AG20443 (cell line): ENCODE measurements at regions not wholly inside any gene's neighbourhood (a gene's known extent, or its start where the extent isn't known, plus 50 kb on each side); places are given as distances from the start of the nearest gene placed in this dataset.

Experiments
- DNase-seq: peaks from one replicate; pipeline ENCODE4 v3.0.0; 2012; ENCODE audit warnings: low spot score, mixed read lengths

DNA sequence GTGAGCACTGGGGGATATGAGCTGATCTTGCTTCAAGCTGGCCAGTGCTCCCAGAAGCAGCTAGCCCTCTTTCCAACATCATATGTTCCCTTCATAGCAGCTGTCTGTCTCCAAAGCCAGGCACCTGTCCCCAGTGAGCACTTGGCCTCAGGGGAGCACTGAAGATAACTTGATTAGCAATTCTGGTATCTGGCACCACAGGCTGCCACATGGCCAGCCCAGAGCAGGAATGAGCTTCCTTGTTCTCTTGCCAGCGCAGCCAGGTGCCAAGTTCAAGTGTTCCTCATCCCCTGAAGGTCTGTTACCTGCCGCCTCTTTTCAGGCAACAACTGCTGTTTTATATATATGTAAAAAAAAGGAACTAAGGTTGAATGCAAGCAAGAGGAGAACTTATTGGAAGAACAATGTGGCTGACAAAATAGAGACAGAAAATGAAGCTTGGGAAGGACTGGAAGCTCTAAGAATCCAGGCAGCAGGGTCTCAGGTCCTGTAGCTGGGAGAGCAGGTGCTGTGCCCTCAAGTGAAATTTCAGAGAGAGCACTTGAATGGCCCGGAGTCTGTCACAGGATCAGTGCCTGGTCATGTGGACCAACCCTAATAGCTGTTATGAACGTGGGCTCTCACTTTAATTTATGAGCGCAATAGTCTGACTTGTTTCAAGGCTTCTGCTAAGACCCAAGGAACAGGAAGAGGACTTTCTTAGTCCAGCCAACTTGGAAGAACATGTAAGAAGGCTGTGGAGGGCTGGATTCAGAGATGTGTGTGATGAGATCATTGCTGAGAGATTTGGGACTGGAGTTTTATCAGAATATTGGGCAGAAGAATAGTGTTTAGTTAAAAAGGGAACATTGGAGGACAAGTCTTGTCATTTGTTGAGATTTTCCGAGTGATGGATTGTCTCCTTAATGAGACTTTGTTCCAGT, 267.2 kb downstream of the GLRX3 start:
- DNase-seq, result no peak

DNA sequence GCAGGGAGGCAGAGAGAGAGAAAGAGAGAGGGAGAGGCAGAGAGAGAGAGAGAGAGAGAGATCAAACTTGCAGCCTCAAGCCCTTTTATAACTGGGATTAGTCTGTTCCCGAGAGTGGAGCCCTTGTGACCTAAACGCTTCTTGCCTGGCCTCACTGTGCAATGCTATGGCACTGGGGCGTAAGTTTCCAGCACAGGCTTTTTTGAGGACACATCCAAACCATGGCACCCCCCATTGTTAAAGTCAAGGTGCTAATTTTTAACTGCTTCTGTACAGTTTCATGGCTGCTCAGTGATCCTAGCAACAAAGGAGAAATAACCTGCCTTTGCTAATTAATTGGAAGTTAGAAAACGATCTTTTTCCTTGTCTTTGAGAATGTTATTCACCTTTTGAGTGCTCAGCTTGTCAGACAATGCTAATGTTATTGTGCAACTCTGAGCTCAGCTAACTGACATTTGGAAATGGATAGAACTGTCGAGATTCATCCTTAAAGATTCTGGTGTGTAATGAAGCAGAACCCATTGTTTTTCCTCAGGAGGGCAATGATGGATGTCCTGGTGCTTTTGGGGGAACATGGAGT, 268.4 kb downstream of the GLRX3 start:
- DNase-seq, result no peak

DNA sequence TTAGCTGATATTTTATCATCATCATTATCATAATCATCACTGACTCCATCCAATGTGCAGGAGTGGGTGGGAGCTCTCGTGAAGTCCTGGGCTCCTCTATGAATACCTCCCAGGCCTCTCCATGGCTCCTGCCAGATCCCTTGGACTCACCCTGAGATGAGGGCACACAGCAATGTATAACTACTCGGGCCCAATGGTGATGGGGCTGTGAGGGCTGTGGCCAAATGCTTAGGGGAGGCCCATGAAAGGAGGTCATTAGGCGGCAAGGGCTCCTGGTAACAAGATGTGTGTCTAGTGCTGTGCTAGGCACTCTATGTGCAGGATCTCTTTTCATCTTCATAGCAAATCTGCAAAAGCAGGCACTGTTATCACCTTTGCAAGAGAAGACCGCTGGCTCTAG, 270.9 kb downstream of the GLRX3 start:
- no peak for DNase-seq

GRCh38 chr10:130409331-130409730, 273.1 kb downstream of the GLRX3 start:
- no peak for DNase-seq

DNA sequence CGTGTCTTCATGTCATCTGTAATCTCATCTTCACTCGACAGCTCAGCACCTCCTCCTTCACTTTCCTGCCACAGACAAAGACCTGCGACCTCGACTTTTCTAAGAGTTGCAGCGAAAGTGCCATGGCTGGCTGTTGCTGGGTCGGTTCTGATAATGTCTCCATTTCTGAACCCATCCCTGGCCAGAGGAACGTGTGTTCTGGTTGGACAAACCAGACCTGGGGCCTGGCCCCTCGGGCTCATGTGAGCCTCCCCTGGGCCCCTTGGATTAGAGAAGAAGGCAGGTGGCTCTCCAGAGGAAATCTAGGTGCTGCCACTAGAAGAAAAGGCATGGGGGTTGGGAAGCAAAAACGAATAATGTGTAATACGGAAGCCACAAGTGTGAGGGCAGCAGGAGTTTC, 273.7 kb downstream of the GLRX3 start:
- no peak for DNase-seq

DNA sequence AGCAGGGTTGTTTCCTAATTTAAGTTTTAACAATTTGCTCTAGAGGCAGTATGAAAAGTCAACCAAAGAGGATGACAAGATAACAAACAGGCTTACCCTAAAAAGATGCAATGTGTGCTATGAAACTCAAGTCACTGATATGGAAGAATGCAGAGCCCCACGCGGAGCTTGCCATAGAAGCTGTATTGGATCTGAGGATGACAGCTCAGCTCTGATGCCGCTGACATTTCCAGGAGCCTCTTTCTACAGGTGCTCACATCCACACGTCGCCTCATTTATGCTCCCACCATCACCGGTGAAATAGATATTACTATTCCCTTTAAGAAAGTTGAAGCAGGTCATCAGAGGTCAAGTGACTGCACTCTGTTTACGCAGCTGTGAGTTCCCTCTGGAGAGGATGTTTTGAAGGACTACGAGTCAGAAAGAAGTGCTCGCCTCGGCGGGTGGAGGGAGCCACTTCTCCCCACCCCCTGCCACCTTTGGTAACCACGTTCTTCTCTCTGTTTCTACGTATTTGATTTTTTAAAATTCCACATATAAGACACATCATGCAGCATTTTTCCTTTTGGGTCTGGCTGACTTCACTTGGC, 275.4 kb downstream of the GLRX3 start:
- no peak for DNase-seq

- DNase-seq, result no peak
These were observed 276.1 kb downstream of the GLRX3 start for GRCh38 chr10:130412317-130412716.

DNA sequence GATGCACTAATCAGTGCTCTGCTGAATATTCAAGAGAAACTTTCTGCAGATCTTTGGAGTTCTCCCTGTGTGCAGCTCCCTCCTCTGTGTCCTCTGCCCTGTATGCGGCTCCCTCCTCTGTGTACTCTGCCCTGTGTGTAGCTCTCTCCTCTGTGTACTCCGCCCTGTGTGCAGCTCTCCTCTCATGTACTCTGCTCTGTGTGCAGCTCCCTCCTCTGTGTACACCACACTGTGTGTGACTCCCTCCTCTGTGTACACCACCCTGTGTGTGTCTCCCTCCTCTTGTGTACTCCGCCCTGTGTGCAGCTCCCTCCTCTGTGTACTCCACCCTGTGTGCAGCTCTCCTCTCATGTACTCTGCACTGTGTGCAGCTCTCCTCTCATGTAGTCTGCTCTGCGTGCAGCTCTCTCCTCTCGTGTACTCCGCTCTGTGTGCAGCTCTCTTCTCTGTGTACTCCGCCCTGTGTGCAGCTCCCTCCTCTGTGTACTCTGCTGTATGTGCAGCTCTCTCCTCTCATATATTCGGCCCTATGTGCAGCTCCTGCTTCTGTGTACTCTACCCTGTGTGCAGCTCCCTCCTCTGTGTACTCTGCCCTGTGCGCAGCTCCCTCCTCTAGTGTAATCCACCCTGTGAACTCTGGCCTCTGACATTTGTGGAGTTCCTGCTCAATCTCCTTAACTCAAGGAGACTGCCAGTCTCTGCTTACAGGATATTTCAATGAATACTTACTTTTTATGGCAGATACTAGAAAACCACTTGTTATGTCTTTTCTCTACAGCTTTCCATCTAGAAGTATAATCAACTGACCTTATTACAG, 280.4 kb downstream of the GLRX3 start:
- DNase-seq, result no peak

- no peak for DNase-seq
These were observed 282.5 kb downstream of the GLRX3 start for GRCh38 chr10:130418731-130419130.

- no peak for DNase-seq
These were observed 285.7 kb downstream of the GLRX3 start for GRCh38 chr10:130421909-130422308.

DNA sequence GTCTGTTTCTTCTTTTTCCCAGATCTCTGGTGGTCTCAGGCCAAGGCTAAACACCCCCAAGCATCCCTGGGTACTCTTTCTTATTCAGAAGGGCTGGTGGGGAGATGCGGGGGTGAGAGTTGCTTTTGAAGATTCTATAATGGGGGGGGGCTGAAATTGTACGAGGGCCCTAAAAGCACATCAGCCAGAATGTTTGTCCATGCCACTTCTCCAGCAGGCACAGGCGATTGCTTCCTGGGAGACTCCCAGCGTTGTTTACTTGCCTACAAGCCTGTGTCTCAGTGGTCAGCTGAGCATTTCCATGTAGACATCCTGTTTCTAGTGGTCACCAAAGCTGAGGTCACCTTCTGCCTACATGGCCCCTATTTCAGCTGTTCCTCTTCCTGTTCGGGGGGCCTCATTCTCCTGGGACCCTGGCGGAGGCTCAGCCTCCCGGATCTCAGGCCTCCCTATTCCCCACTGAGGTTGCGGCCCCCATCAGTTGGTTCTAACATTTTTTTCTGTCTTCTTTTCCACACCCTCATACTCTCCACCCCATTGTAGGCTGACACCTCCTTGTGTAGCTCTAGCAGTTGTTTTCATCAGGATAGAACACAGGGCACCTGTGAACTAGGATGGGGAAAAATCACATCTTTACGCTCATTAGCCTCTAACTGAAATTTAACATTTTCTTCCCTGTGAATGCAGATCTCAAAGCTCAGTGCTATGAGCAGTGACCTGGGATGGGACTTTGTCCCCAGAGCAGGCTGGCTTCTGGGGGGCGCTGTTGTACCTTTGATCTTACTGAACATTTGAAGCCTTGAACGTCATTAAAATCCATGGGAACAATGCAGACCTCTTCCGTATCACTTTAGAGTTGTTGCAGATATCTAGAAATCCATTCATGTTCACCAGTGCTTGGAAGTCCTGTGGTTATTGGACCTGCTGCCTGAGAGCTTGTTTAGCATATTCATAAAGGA, 286.5 kb downstream of the GLRX3 start:
- DNase-seq, result no peak

- no peak for DNase-seq
These were observed 287.5 kb downstream of the GLRX3 start for GRCh38 chr10:130423455-130424305.

DNA sequence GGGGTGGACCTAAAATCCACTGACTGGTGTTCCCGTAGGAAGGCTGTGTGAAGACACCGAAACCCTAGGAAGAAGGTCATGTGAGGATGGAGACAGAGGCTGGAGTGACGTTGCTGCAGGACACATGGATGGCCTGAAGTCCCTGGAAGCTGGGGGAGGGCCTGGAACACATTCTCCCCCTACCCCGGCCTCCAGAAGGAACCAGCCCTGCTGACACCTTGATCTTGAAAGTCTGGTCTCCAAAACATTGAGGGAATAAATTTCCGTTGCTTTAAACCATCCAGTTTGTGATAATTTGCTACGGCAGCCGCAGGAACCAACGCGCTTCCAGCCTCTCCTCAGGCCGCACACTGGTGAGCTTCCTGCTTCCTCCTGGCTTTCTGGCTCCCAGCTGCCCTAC, 288.2 kb downstream of the GLRX3 start:
- no peak for DNase-seq

DNA sequence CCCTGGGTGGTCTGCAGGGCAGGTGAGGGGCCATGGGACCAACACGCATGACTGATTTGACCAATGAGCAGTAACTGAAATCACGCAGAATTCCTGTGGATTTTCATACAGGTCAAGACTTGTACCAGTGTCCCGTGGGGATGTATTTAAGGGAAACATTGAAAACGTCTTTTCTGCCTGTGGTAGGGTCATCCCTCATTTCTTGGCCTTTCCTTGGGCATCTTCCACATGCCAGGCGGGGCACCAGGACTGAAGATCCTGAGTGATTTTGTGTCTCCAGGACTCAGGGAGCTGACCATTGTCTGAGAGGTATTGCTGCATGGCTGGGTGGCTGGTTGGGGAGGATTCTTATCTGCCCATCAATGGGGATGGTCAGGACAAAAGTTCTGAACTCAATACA, 289.0 kb downstream of the GLRX3 start:
- no peak for DNase-seq

DNA sequence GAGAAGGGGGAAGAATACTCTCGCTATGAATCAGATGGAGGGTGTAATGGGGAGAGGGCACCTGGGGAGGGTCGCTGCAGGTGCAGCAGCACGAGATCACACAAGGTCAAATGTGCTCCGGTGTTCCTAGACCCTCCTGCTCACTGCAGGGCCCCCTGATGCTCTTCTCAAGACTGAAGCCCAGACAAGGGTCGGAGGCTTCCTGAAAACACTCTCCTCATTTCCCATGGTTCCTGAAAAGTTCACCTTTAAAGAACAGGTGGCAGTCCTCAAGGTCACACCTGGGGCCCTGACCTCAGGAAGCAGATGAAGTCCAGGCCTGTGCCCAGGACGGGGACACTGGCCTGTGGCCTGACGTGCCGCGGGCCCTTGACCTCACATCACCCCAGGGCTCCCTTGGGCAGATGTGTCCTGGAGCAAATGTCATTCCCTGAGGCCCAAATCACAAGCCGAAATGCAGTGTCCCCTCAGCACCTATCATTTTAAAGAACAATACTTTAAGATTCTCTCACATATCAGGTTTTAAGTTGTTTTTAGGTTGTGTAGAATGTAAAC, 289.8 kb downstream of the GLRX3 start:
- DNase-seq, result peak; percentile 1

GRCh38 chr10:130427216-130427722, 291.1 kb downstream of the GLRX3 start:
- DNase-seq, result peak; percentile 2

GRCh38 chr10:130428936-130429335, 292.7 kb downstream of the GLRX3 start:
- DNase-seq, result peak; percentile 2

- no peak for DNase-seq
These were observed 293.6 kb downstream of the GLRX3 start for GRCh38 chr10:130429809-130430208.

DNA sequence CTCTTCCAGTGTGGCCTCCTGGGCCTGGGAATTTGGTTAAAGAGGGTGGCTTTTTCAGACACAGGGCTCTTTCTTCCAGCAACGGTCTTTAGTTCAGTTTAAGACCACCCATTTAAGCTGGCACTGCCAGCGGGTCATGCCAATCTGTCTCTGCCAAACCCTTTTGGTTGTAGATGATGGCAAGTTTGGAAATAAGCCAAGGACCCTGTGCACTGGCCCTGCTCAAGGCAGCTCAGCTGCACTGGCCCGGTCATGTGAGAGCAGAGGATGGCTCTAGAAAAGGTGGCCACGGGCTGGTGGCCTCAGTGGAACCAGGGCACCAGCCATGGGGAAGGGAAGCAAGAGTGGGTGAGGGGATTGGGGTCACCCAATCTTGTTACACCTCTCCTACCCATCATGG, 294.1 kb downstream of the GLRX3 start:
- DNase-seq, result no peak
